ENCODE measurements at regions not wholly inside any gene's neighbourhood (a gene's known extent, or its start where the extent isn't known, plus 50 kb on each side); places are given as distances from the start of the nearest gene placed in this dataset.

GRCh38 chr4:124525524-124525923, 187.0 kb downstream of the ANKRD50 start:
- no peak for DNase-seq (ENCODE audit: low spot score)

- DNase-seq (ENCODE audit: low spot score): no peak
Measured at GRCh38 chr4:124526331-124526730, 186.2 kb downstream of the ANKRD50 start.

- DNase-seq (ENCODE audit: low spot score): no peak
Measured at GRCh38 chr4:124526769-124527168, 185.8 kb downstream of the ANKRD50 start.

GRCh38 chr4:124527364-124527763, 185.2 kb downstream of the ANKRD50 start:
- DNase-seq (ENCODE audit: low spot score): no peak

- DNase-seq (ENCODE audit: low spot score): no peak
Measured at GRCh38 chr4:124529131-124529530, 183.4 kb downstream of the ANKRD50 start.

- DNase-seq (ENCODE audit: low spot score): no peak
Measured at GRCh38 chr4:124530464-124531077, 182.0 kb downstream of the ANKRD50 start.

- no peak for DNase-seq (ENCODE audit: low spot score)
Measured at GRCh38 chr4:124534131-124534530, 178.4 kb downstream of the ANKRD50 start.

GRCh38 chr4:124535003-124535402, 177.5 kb downstream of the ANKRD50 start:
- DNase-seq (ENCODE audit: low spot score): no peak

GRCh38 chr4:124536946-124537345, 175.6 kb downstream of the ANKRD50 start:
- DNase-seq (ENCODE audit: low spot score): no peak

GRCh38 chr4:124537971-124538370, 174.6 kb downstream of the ANKRD50 start:
- DNase-seq (ENCODE audit: low spot score): no peak

- DNase-seq (ENCODE audit: low spot score): no peak
Measured at GRCh38 chr4:124540014-124540413, 172.5 kb downstream of the ANKRD50 start.

- DNase-seq (ENCODE audit: low spot score): no peak
Measured at GRCh38 chr4:124541652-124542420, 170.7 kb downstream of the ANKRD50 start.

- no peak for DNase-seq (ENCODE audit: low spot score)
Measured at GRCh38 chr4:124555959-124556358, 156.6 kb downstream of the ANKRD50 start.

- DNase-seq (ENCODE audit: low spot score): no peak
Measured at GRCh38 chr4:124564121-124564520, 148.4 kb downstream of the ANKRD50 start.

- no peak for DNase-seq (ENCODE audit: low spot score)
Measured at GRCh38 chr4:124565371-124565770, 147.2 kb downstream of the ANKRD50 start.

- no peak for DNase-seq (ENCODE audit: low spot score)
Measured at GRCh38 chr4:124566030-124566429, 146.5 kb downstream of the ANKRD50 start.

- DNase-seq (ENCODE audit: low spot score): no peak
Measured at GRCh38 chr4:124573056-124573455, 139.5 kb downstream of the ANKRD50 start.

- DNase-seq (ENCODE audit: low spot score): no peak
Measured at GRCh38 chr4:124579896-124580295, 132.6 kb downstream of the ANKRD50 start.

GRCh38 chr4:124583797-124584196, 128.7 kb downstream of the ANKRD50 start:
- DNase-seq (ENCODE audit: low spot score): no peak

- DNase-seq (ENCODE audit: low spot score): no peak
Measured at GRCh38 chr4:124589786-124590185, 122.7 kb downstream of the ANKRD50 start.

GRCh38 chr4:124590480-124590879, 122.1 kb downstream of the ANKRD50 start:
- no peak for DNase-seq (ENCODE audit: low spot score)

GRCh38 chr4:124591637-124592036, 120.9 kb downstream of the ANKRD50 start:
- no peak for DNase-seq (ENCODE audit: low spot score)

- DNase-seq (ENCODE audit: low spot score): no peak
Measured at GRCh38 chr4:124593494-124593893, 119.0 kb downstream of the ANKRD50 start.
